HEK293 (cell line): ENCODE measurements at regions not wholly inside any gene's neighbourhood (a gene's known extent, or its start where the extent isn't known, plus 50 kb on each side); places are given as distances from the start of the nearest gene placed in this dataset.

ENCODE experiments used
- GFI1B ChIP-seq: fragments of 450-650 bp; formaldehyde crosslinking; IDR thresholded peaks from 2 replicates; pipeline ENCODE4 v1.5.1; 2016; ENCODE audit warnings: missing biosample characterization, missing genetic modification characterization
- ZNF19 ChIP-seq: fragments of 450-650 bp; formaldehyde crosslinking; IDR thresholded peaks from 2 replicates; pipeline ENCODE4; 2016; ENCODE audit warnings: missing biosample characterization, missing genetic modification characterization, low read depth
- ZNF223 ChIP-seq: fragments of 450-650 bp; formaldehyde crosslinking; IDR thresholded peaks from 2 replicates; pipeline ENCODE4 v1.5.1; 2016; ENCODE audit warnings: missing biosample characterization, missing genetic modification characterization
- ZNF274 ChIP-seq, 2 experiments: fragments of 200-500 bp in 1 of 2; fragments of 450-650 bp in 1 of 2; sonication (Bioruptor generic) in 1 of 2; formaldehyde crosslinking in 1 of 2; IDR thresholded peaks; 2 replicates each; pipeline versions ENCODE4 v1.5.1 to v1.6.1; 2014 to 2016; ENCODE audit warnings: borderline replicate concordance in 1 of 2, inconsistent platforms in 1 of 2, low read length in 1 of 2, missing biosample characterization in 1 of 2, missing genetic modification characterization in 1 of 2
- TF ChIP-seq, protein P1 (sequence below): fragments of 450-650 bp; formaldehyde crosslinking; IDR thresholded peaks from 2 replicates; pipeline ENCODE4 v1.5.1; 2016; ENCODE audit warnings: missing biosample characterization, missing genetic modification characterization
- TF ChIP-seq, protein P2 (sequence below): fragments of 450-650 bp; formaldehyde crosslinking; IDR thresholded peaks from 2 replicates; pipeline ENCODE4 v1.5.1; 2016; ENCODE audit warnings: missing biosample characterization, missing genetic modification characterization

DNA sequence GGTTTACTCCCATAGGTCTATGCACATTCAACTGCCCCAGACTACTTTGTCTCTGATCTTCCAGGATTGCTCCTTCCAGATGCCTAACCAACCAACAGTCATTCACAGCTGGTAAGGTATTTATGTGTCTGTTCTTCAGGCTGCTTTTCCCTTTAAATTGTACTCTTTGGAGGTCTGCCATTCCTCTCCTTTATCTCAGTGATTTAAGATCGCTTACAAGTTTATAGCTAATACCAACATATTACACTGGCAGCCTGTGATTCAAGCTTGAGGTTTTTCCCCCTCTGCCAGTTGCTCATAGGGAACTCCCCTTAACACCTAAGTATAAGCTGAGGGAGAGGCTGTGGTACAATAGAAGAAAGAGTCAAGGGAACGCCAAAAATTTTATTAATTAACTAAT, 711.7 kb upstream of the EDIL3 start:
- TF ChIP-seq ZNF274 (IDR thresholded peaks at IDR 0.05; ENCODE audit: low read length), result no peak
- TF ChIP-seq ZNF274 (tag by site-specific recombination; IDR thresholded peaks at IDR 0.05; ENCODE audit: borderline replicate concordance), result no peak
- TF ChIP-seq, protein P1, sequence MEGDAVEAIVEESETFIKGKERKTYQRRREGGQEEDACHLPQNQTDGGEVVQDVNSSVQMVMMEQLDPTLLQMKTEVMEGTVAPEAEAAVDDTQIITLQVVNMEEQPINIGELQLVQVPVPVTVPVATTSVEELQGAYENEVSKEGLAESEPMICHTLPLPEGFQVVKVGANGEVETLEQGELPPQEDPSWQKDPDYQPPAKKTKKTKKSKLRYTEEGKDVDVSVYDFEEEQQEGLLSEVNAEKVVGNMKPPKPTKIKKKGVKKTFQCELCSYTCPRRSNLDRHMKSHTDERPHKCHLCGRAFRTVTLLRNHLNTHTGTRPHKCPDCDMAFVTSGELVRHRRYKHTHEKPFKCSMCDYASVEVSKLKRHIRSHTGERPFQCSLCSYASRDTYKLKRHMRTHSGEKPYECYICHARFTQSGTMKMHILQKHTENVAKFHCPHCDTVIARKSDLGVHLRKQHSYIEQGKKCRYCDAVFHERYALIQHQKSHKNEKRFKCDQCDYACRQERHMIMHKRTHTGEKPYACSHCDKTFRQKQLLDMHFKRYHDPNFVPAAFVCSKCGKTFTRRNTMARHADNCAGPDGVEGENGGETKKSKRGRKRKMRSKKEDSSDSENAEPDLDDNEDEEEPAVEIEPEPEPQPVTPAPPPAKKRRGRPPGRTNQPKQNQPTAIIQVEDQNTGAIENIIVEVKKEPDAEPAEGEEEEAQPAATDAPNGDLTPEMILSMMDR (tag by site-specific recombination), result no peak
- no peak for TF ChIP-seq ZNF19 (tag by site-specific recombination)
- TF ChIP-seq GFI1B, result no peak
- TF ChIP-seq ZNF223 (tag by site-specific recombination), result no peak
- TF ChIP-seq, protein P2, sequence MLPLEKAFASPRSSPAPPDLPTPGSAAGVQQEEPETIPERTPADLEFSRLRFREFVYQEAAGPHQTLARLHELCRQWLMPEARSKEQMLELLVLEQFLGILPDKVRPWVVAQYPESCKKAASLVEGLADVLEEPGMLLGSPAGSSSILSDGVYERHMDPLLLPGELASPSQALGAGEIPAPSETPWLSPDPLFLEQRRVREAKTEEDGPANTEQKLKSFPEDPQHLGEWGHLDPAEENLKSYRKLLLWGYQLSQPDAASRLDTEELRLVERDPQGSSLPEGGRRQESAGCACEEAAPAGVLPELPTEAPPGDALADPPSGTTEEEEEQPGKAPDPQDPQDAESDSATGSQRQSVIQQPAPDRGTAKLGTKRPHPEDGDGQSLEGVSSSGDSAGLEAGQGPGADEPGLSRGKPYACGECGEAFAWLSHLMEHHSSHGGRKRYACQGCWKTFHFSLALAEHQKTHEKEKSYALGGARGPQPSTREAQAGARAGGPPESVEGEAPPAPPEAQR (tag by site-specific recombination), result no peak
